ENCODE measurements at regions not wholly inside any gene's neighbourhood (a gene's known extent, or its start where the extent isn't known, plus 50 kb on each side); places are given as distances from the start of the nearest gene placed in this dataset.

- H3K4me3 ChIP-seq = no peak overlapping the region
- TF ChIP-seq CTCF (IDR thresholded peaks at IDR 0.05; ENCODE audit: low read depth, low read length) = no peak
- H3K27me3 ChIP-seq = no peaks in the 10 kb centered on the region
- H3K4me1 ChIP-seq (ENCODE audit: low read depth) = no peaks in the 10 kb centered on the region
- H3K9me3 ChIP-seq (ENCODE audit: low read depth) = no peaks in the 10 kb centered on the region
- H3K27ac ChIP-seq = no peak overlapping the region
- no peak for DNase-seq (ENCODE audit: low read depth in 1 of 2, low spot score in 1 of 2)
- H3K36me3 ChIP-seq = no peaks in the 10 kb centered on the region
Observed at GRCh38 chr18:55136258-55136657, 177.0 kb upstream of the CCDC68 start.

- no peak overlapping the region for H3K4me3 ChIP-seq
- no peaks in the 10 kb centered on the region for H3K9me3 ChIP-seq (ENCODE audit: low read depth)
- TF ChIP-seq CTCF (IDR thresholded peaks at IDR 0.05; ENCODE audit: low read depth, low read length) = no peak
- no peak overlapping the region for H3K27ac ChIP-seq
- no peaks in the 10 kb centered on the region for H3K4me1 ChIP-seq (ENCODE audit: low read depth)
- no peaks in the 10 kb centered on the region for H3K36me3 ChIP-seq
- no peaks in the 10 kb centered on the region for H3K27me3 ChIP-seq
- DNase-seq (ENCODE audit: low read depth in 1 of 2, low spot score in 1 of 2) = no peak
Observed at GRCh38 chr18:55133378-55133777, 174.1 kb upstream of the CCDC68 start.

GRCh38 chr18:55128437-55128836 lies 169.2 kb upstream of the CCDC68 start:
- DNase-seq (ENCODE audit: low read depth in 1 of 2, low spot score in 1 of 2) = peak in 1 of 2 donors; percentile 11
- Histone ChIP-seq H3K27me3 (no peaks in the 10 kb centered on the region), H3K9me3 (ENCODE audit: low read depth) (no peaks in the 10 kb centered on the region), H3K4me1 (ENCODE audit: low read depth) (no peaks in the 10 kb centered on the region), H3K4me3 (no peak overlapping the region), H3K36me3 (no peaks in the 10 kb centered on the region), H3K27ac (no peak overlapping the region)
- TF ChIP-seq CTCF (IDR thresholded peaks at IDR 0.05; ENCODE audit: low read depth, low read length) = no peak

GRCh38 chr18:55124078-55124763 lies 165.0 kb upstream of the CCDC68 start:
- no peaks in the 10 kb centered on the region for H3K36me3 ChIP-seq
- TF ChIP-seq CTCF (IDR thresholded peaks at IDR 0.05; ENCODE audit: low read depth, low read length) = no peak
- H3K9me3 ChIP-seq (ENCODE audit: low read depth) = no peaks in the 10 kb centered on the region
- no peak overlapping the region for H3K4me3 ChIP-seq
- DNase-seq (ENCODE audit: low read depth in 1 of 2, low spot score in 1 of 2) = peak in 1 of 2 donors; percentile 38
- no peaks in the 10 kb centered on the region for H3K4me1 ChIP-seq (ENCODE audit: low read depth)
- H3K27me3 ChIP-seq = no peaks in the 10 kb centered on the region
- no peak overlapping the region for H3K27ac ChIP-seq

- Histone ChIP-seq H3K4me3 (no peak overlapping the region), H3K27me3 (no peaks in the 10 kb centered on the region), H3K4me1 (ENCODE audit: low read depth) (no peaks in the 10 kb centered on the region), H3K27ac (no peak overlapping the region), H3K36me3 (no peaks in the 10 kb centered on the region), H3K9me3 (ENCODE audit: low read depth) (no peaks in the 10 kb centered on the region)
- DNase-seq (ENCODE audit: low read depth in 1 of 2, low spot score in 1 of 2) = no peak
- no peak for TF ChIP-seq CTCF (IDR thresholded peaks at IDR 0.05; ENCODE audit: low read depth, low read length)
Observed at GRCh38 chr18:55123361-55123760, 164.1 kb upstream of the CCDC68 start.
